CD1c-positive myeloid dendritic cell (primary cell): ENCODE measurements at regions not wholly inside any gene's neighbourhood (a gene's known extent, or its start where the extent isn't known, plus 50 kb on each side); places are given as distances from the start of the nearest gene placed in this dataset.

Source experiments
- DNase-seq: peaks from one replicate; pipeline ENCODE4 v3.0.0-alpha.2; 2016; ENCODE audit errors: extremely low spot score

- DNase-seq: no peak
Measured at GRCh38 chr6:169047345-169047744, 206.3 kb downstream of the THBS2 start.

- DNase-seq: no peak
Measured at GRCh38 chr6:169046483-169047192, 207.0 kb downstream of the THBS2 start.

- DNase-seq: no peak
Measured at GRCh38 chr6:169046021-169046420, 207.6 kb downstream of the THBS2 start.

GRCh38 chr6:169045486-169045885 lies 208.2 kb downstream of the THBS2 start:
- DNase-seq: no peak

- no peak for DNase-seq
Measured at GRCh38 chr6:169044381-169045230, 209.0 kb downstream of the THBS2 start.

- DNase-seq: no peak
Measured at GRCh38 chr6:169042061-169042460, 211.6 kb downstream of the THBS2 start.

- no peak for DNase-seq
Measured at GRCh38 chr6:169041078-169041477, 212.6 kb downstream of the THBS2 start.

- DNase-seq: no peak
Measured at GRCh38 chr6:169038691-169039090, 215.0 kb downstream of the THBS2 start.

GRCh38 chr6:169035385-169036240 lies 218.0 kb downstream of the THBS2 start:
- no peak for DNase-seq

GRCh38 chr6:169034516-169035167 lies 219.0 kb downstream of the THBS2 start:
- no peak for DNase-seq

GRCh38 chr6:169029861-169030260 lies 223.8 kb downstream of the THBS2 start:
- no peak for DNase-seq

- DNase-seq: no peak
Measured at GRCh38 chr6:169028343-169028742, 225.3 kb downstream of the THBS2 start.

GRCh38 chr6:169026175-169026574 lies 227.5 kb downstream of the THBS2 start:
- DNase-seq: no peak

- DNase-seq: no peak
Measured at GRCh38 chr6:169024047-169024660, 229.5 kb downstream of the THBS2 start.

- no peak for DNase-seq
Measured at GRCh38 chr6:169023161-169023874, 230.3 kb downstream of the THBS2 start.

- no peak for DNase-seq
Measured at GRCh38 chr6:169022079-169022478, 231.6 kb downstream of the THBS2 start.

- no peak for DNase-seq
Measured at GRCh38 chr6:169020821-169021220, 232.8 kb downstream of the THBS2 start.

GRCh38 chr6:169019727-169020491 lies 233.7 kb downstream of the THBS2 start:
- no peak for DNase-seq

- DNase-seq: no peak
Measured at GRCh38 chr6:169019111-169019510, 234.5 kb downstream of the THBS2 start.

GRCh38 chr6:169016758-169017157 lies 236.9 kb downstream of the THBS2 start:
- DNase-seq: no peak
